ENCODE measurements at regions not wholly inside any gene's neighbourhood (a gene's known extent, or its start where the extent isn't known, plus 50 kb on each side); places are given as distances from the start of the nearest gene placed in this dataset.
A peak's percentile ranks its signal among the peaks of the same experiment; 100 is the strongest.

GRCh38 chr1:34671887-34672286 is 83.0 kb upstream of the GJB5 start:
- no peak for DNase-seq

GRCh38 chr1:34681480-34682451 is 73.1 kb upstream of the GJB5 start:
- peak; percentile 20 to 37 for DNase-seq

- DNase-seq = no peak
These were observed 72.2 kb upstream of the GJB5 start for GRCh38 chr1:34682452-34683223.

GRCh38 chr1:34683616-34684015 is 71.2 kb upstream of the GJB5 start:
- DNase-seq = no peak

GRCh38 chr1:34684266-34684665 is 70.6 kb upstream of the GJB5 start:
- DNase-seq = no peak

GRCh38 chr1:34685225-34685624 is 69.6 kb upstream of the GJB5 start:
- no peak for DNase-seq

GRCh38 chr1:34686531-34686930 is 68.3 kb upstream of the GJB5 start:
- no peak for DNase-seq

GRCh38 chr1:34688006-34688741 is 66.7 kb upstream of the GJB5 start:
- DNase-seq = no peak

GRCh38 chr1:34690269-34690668 is 64.6 kb upstream of the GJB5 start:
- DNase-seq = no peak

GRCh38 chr1:34693081-34693480 is 61.8 kb upstream of the GJB5 start:
- no peak for DNase-seq

- no peak for DNase-seq
These were observed 60.5 kb upstream of the GJB5 start for GRCh38 chr1:34694383-34694782.

- DNase-seq = no peak
These were observed 59.3 kb upstream of the GJB5 start for GRCh38 chr1:34695580-34695979.

- no peak for DNase-seq
These were observed 58.6 kb upstream of the GJB5 start for GRCh38 chr1:34696230-34696629.

- DNase-seq = no peak
These were observed 57.9 kb upstream of the GJB5 start for GRCh38 chr1:34696981-34697380.

GRCh38 chr1:34697818-34698217 is 57.0 kb upstream of the GJB5 start:
- no peak for DNase-seq

- DNase-seq = no peak
These were observed 53.4 kb upstream of the GJB5 start for GRCh38 chr1:34701326-34702060.

Measured in stimulated activated CD4-positive, alpha-beta T cell treated with anti-CD3 and anti-CD28 coated beads, Interleukin-4, amount 100 ng/mL, for 4 hours (primary cell).